OCI-LY1 (cell line): ENCODE measurements at regions not wholly inside any gene's neighbourhood (a gene's known extent, or its start where the extent isn't known, plus 50 kb on each side); places are given as distances from the start of the nearest gene placed in this dataset.

ENCODE experiments used
- H2AFZ ChIP-seq: fragments of 200-600 bp; sonication (generic), shearing (Covaris generic); 2 replicates; pipeline ENCODE4 v1.6.0; 2014; ENCODE audit warnings: antibody characterized with exemption, mild to moderate bottlenecking, low read length
- H3F3A ChIP-seq: fragments of 200-600 bp; sonication (generic), shearing (Covaris generic); 2 replicates; pipeline ENCODE4 v1.6.0; 2014; ENCODE audit warnings: mild to moderate bottlenecking, antibody characterized with exemption, low read length, moderate library complexity; ENCODE audit not compliant: insufficient read depth
- H3K27ac ChIP-seq: fragments of 200-600 bp; sonication (generic); 2 replicates; pipeline ENCODE4 v1.5.1; 2014; ENCODE audit warnings: low read length, mixed run types, mild to moderate bottlenecking, low read depth; ENCODE audit not compliant: poor library complexity, severe bottlenecking
- H3K27me3 ChIP-seq: fragments of 200-600 bp; sonication (generic); 2 replicates; pipeline ENCODE4 v1.6.0; 2014; ENCODE audit warnings: antibody characterized with exemption, mild to moderate bottlenecking, low read length, moderate library complexity; ENCODE audit not compliant: insufficient read depth
- H3K36me3 ChIP-seq: fragments of 200-600 bp; sonication (generic); 2 replicates; pipeline ENCODE4 v1.6.1; 2014; ENCODE audit warnings: mild to moderate bottlenecking, antibody characterized with exemption, low read length, moderate library complexity, mixed read lengths; ENCODE audit not compliant: insufficient read depth
- H3K4me1 ChIP-seq: fragments of 200-600 bp; sonication (generic); 2 replicates; pipeline ENCODE4 v1.5.1; 2014; ENCODE audit warnings: mild to moderate bottlenecking, low read length, moderate library complexity; ENCODE audit not compliant: insufficient read depth, severe bottlenecking
- H3K4me2 ChIP-seq: fragments of 200-600 bp; sonication (generic), shearing (Covaris generic); 2 replicates; pipeline ENCODE4 v1.6.1; 2014; ENCODE audit warnings: low read length
- H3K4me3 ChIP-seq: fragments of 200-600 bp; sonication (generic); 2 replicates; pipeline ENCODE4 v1.5.1; 2014; ENCODE audit warnings: low read length, low read depth, mild to moderate bottlenecking, mixed read lengths; ENCODE audit not compliant: poor library complexity, severe bottlenecking
- H3K79me2 ChIP-seq: fragments of 200-600 bp; shearing (Covaris generic); 2 replicates; pipeline ENCODE4 v1.6.1; 2016; ENCODE audit warnings: mixed run types, low read length, mixed read lengths; ENCODE audit not compliant: insufficient read depth
- H3K9ac ChIP-seq: fragments of 200-600 bp; sonication (generic), shearing (Covaris generic); 2 replicates; pipeline ENCODE4 v1.6.1; 2014; ENCODE audit warnings: mild to moderate bottlenecking, low read length, mixed read lengths
- H3K9me2 ChIP-seq: fragments of 200-600 bp; sonication (generic), shearing (Covaris generic); 2 replicates; pipeline ENCODE4 v1.6.1; 2014; ENCODE audit warnings: low read depth, mild to moderate bottlenecking, low read length, mixed read lengths
- H3K9me3 ChIP-seq: fragments of 200-600 bp; shearing (Covaris generic); 2 replicates; pipeline ENCODE4 v1.6.1; 2014; ENCODE audit warnings: low read length, mixed read lengths
- H4K20me1 ChIP-seq: fragments of 200-600 bp; sonication (generic), shearing (Covaris generic); 2 replicates; pipeline ENCODE4 v1.6.0; 2016; ENCODE audit warnings: mild to moderate bottlenecking, low read length; ENCODE audit not compliant: insufficient read depth
- EZH2 ChIP-seq: fragments of 200-600 bp; sonication (generic), shearing (Covaris generic); IDR thresholded peaks from 2 replicates; pipeline ENCODE4 v1.8.0; 2017; ENCODE audit warnings: borderline replicate concordance, mixed run types, mild to moderate bottlenecking, antibody characterized with exemption, low read length, moderate library complexity, mixed read lengths
- TF ChIP-seq, protein P1 (sequence below): fragments of 200-600 bp; sonication (generic), shearing (Covaris generic); IDR thresholded peaks from 2 replicates; pipeline ENCODE4 v1.5.1; 2017; ENCODE audit warnings: mild to moderate bottlenecking, antibody characterized with exemption, low read length, moderate library complexity, mixed read lengths

DNA sequence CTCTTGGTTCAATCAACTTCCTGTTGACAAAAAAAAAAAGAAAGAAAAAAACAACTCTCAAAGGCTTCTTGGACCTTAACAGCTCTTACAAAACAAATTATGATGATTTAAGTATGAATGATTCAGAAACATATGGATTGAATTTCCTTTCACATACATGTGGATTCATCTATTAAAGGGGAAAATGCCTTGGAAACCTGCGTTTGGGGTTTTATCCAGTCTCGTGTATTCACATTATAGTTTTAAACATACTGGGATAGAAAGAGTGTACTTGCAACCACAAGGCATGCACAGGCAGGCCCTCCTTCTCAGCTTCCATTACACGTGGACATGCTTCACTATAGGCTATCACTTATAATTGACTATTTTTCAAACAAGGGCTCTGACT lies 286.7 kb downstream of the INHBA start:
- H3K27me3 ChIP-seq, result no peaks in the 10 kb centered on the region
- TF ChIP-seq, protein P1, sequence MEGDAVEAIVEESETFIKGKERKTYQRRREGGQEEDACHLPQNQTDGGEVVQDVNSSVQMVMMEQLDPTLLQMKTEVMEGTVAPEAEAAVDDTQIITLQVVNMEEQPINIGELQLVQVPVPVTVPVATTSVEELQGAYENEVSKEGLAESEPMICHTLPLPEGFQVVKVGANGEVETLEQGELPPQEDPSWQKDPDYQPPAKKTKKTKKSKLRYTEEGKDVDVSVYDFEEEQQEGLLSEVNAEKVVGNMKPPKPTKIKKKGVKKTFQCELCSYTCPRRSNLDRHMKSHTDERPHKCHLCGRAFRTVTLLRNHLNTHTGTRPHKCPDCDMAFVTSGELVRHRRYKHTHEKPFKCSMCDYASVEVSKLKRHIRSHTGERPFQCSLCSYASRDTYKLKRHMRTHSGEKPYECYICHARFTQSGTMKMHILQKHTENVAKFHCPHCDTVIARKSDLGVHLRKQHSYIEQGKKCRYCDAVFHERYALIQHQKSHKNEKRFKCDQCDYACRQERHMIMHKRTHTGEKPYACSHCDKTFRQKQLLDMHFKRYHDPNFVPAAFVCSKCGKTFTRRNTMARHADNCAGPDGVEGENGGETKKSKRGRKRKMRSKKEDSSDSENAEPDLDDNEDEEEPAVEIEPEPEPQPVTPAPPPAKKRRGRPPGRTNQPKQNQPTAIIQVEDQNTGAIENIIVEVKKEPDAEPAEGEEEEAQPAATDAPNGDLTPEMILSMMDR, result no peak
- no peak for TF ChIP-seq EZH2
- no peaks in the 10 kb centered on the region for H3K36me3 ChIP-seq
- H2AFZ ChIP-seq, result no peak overlapping the region
- H3K4me3 ChIP-seq, result no peak overlapping the region
- no peaks in the 10 kb centered on the region for H3K79me2 ChIP-seq
- no peak overlapping the region for H3K4me2 ChIP-seq
- no peaks in the 10 kb centered on the region for H4K20me1 ChIP-seq
- no peak overlapping the region for H3K27ac ChIP-seq
- no peaks in the 10 kb centered on the region for H3K9me3 ChIP-seq
- no peak overlapping the region for H3K9ac ChIP-seq
- no peaks in the 10 kb centered on the region for H3K4me1 ChIP-seq
- no peaks in the 10 kb centered on the region for H3F3A ChIP-seq
- H3K9me2 ChIP-seq, result no peaks in the 10 kb centered on the region

DNA sequence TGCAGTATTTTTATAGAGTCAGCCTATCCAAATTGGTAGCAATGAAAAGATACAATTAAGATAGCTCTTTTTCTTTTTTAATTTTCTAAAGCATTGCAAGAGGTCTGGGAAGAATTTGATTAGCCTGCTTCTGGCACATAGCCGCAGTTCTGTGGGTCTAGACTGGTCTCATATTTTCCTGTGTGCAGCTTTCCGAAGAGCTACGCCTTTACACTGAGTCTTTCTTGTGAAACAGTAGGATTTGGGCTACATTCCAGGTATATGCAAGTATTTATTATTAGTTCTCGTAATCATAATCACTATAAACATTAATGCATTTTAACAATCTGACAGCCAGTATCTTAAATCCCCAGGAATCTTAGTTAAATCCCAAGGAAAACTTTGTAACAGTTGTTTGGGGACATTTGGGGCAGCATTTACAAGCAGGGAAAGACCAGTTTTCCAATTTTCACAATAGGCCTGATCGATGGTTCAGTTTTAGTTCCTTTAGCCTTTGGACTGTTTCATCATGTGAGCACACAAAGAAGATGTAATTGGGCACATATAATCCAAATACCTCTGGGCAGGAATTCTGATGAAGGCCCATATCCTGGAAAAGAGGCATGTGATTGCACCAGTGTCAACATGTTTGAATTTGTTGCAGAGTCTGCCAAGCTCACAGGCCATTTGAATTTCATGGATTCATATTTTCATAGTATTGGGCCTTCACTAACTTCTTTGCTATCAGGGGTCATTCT lies 287.3 kb downstream of the INHBA start:
- H3K4me3 ChIP-seq, result no peak overlapping the region
- no peaks in the 10 kb centered on the region for H4K20me1 ChIP-seq
- no peaks in the 10 kb centered on the region for H3K4me1 ChIP-seq
- no peaks in the 10 kb centered on the region for H3F3A ChIP-seq
- H3K36me3 ChIP-seq, result no peaks in the 10 kb centered on the region
- H3K9ac ChIP-seq, result no peak overlapping the region
- H2AFZ ChIP-seq, result no peak overlapping the region
- TF ChIP-seq EZH2, result no peak
- TF ChIP-seq, protein P1, result no peak
- H3K27me3 ChIP-seq, result no peaks in the 10 kb centered on the region
- H3K4me2 ChIP-seq, result no peak overlapping the region
- H3K9me3 ChIP-seq, result no peaks in the 10 kb centered on the region
- H3K9me2 ChIP-seq, result no peaks in the 10 kb centered on the region
- H3K79me2 ChIP-seq, result no peaks in the 10 kb centered on the region
- no peak overlapping the region for H3K27ac ChIP-seq

DNA sequence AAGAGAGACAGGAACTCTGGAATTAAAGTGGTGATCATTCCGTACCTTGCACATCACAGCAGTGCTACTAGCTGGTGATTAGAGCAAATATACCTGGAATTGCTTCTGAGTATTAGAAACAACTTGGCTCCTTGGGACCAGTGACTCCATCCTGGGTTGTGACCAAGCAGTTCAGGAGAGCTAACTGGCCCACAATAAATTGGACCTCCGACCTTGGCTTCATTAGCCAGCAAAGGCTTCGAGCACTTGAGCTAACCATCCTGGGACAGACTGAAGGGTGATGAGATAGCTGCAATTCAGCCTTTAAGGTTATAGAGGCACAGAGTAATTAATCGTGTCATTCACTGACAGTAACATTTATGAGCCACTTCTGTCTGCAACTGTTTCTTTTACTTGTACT lies 287.8 kb downstream of the INHBA start:
- Histone ChIP-seq H3K9me2 (no peaks in the 10 kb centered on the region), H3K27ac (no peak overlapping the region), H3F3A (no peaks in the 10 kb centered on the region), H4K20me1 (no peaks in the 10 kb centered on the region), H3K4me3 (no peak overlapping the region), H3K36me3 (no peaks in the 10 kb centered on the region), H3K79me2 (no peaks in the 10 kb centered on the region), H3K27me3 (no peaks in the 10 kb centered on the region), H3K9ac (no peak overlapping the region), H3K9me3 (no peaks in the 10 kb centered on the region), H3K4me1 (no peaks in the 10 kb centered on the region), H2AFZ (no peak overlapping the region), H3K4me2 (no peak overlapping the region)
- no peak for TF ChIP-seq EZH2
- TF ChIP-seq, protein P1, result no peak
